PC-9 (cell line): ENCODE measurements at regions not wholly inside any gene's neighbourhood (a gene's known extent, or its start where the extent isn't known, plus 50 kb on each side); places are given as distances from the start of the nearest gene placed in this dataset.

Source experiments
- CTCF ChIP-seq: fragments of 200-600 bp; sonication (generic); conservative IDR thresholded peaks from 2 replicates; pipeline ENCODE4 v1.6.1; 2017; ENCODE audit warnings: mixed run types, antibody characterized with exemption, mild to moderate bottlenecking, moderate library complexity
- EZH2 ChIP-seq: fragments of 200-600 bp; sonication (generic); IDR thresholded peaks from 2 replicates; pipeline ENCODE4 v1.8.0; 2017; ENCODE audit warnings: antibody characterized with exemption, low read depth

GRCh38 chr1:5161372-5161771 is 507.0 kb downstream of the AJAP1 start:
- no peak for TF ChIP-seq CTCF
- TF ChIP-seq EZH2 = no peak
